Omental fat pad (tissue), 3 donors: ENCODE measurements at regions not wholly inside any gene's neighbourhood (a gene's known extent, or its start where the extent isn't known, plus 50 kb on each side); places are given as distances from the start of the nearest gene placed in this dataset.

Experiments used
- ATAC-seq: fragments of 150-250 bp; one replicate; pipeline ENCODE4 v1.9.1; 2016; ENCODE audit warnings: mild to moderate bottlenecking, moderate library complexity; ENCODE audit not compliant: low FRiP score
- DNase-seq: peaks from one replicate; pipeline ENCODE4 v3.0.0-alpha.2; 2019; ENCODE audit warnings: low spot score
- CTCF ChIP-seq, 3 donors: fragments of 450-650 bp; IDR thresholded peaks; one replicate each; pipeline ENCODE4 v1.5.1; 2016 to 2017; ENCODE audit warnings: antibody characterized with exemption in 3 of 3, mild to moderate bottlenecking in 3 of 3, moderate library complexity in 2 of 3

- no peak for ATAC-seq
- TF ChIP-seq CTCF (IDR thresholded peaks at IDR 0.05): no peak
- DNase-seq: no peak
Observed at GRCh38 chr17:77327566-77328464, 187.0 kb downstream of the SEC14L1 start.

- TF ChIP-seq CTCF (IDR thresholded peaks at IDR 0.05): no peak
- ATAC-seq: no peak
- no peak for DNase-seq
Observed at GRCh38 chr17:77328823-77329740, 188.3 kb downstream of the SEC14L1 start.

GRCh38 chr17:77329741-77330531 is 189.2 kb downstream of the SEC14L1 start:
- DNase-seq: no peak
- ATAC-seq: no peak

GRCh38 chr17:77330602-77331081 is 189.9 kb downstream of the SEC14L1 start:
- TF ChIP-seq CTCF (IDR thresholded peaks at IDR 0.05): no peak
- ATAC-seq (no peak), DNase-seq (no peak)

More at GRCh38 chr17:77329741-77330531, 189.2 kb downstream of the SEC14L1 start:
- TF ChIP-seq CTCF (IDR thresholded peaks at IDR 0.05): no peak

GRCh38 chr17:77331301-77331864 is 190.6 kb downstream of the SEC14L1 start:
- TF ChIP-seq CTCF (IDR thresholded peaks at IDR 0.05): peak in 1 of 3 donors; percentile 95
- DNase-seq: peak; percentile 98
- peak; percentile 79 for ATAC-seq
